Liver (tissue), 3 donors: ENCODE measurements at regions not wholly inside any gene's neighbourhood (a gene's known extent, or its start where the extent isn't known, plus 50 kb on each side); places are given as distances from the start of the nearest gene placed in this dataset.

Experiments used
- CTCF ChIP-seq: fragments of 150-350 bp; IDR thresholded peaks from 2 replicates; pipeline ENCODE4 v1.5.1; 2017; ENCODE audit warnings: improper control_type of control experiment, low read depth, low read length; ENCODE audit not compliant: missing input control
- JUND ChIP-seq, 2 donors: IDR thresholded peaks; 2 replicates each; pipeline ENCODE4 v1.6.1; 2016; ENCODE audit warnings: antibody characterized with exemption in 2 of 2
- RAD21 ChIP-seq, 2 donors: IDR thresholded peaks; 2 replicates each; pipeline ENCODE4 v1.6.1; 2016; ENCODE audit warnings: antibody characterized with exemption in 2 of 2, mild to moderate bottlenecking in 2 of 2
- SP1 ChIP-seq: IDR thresholded peaks from 2 replicates; pipeline ENCODE4 v1.6.1; 2018; ENCODE audit warnings: antibody characterized with exemption, mild to moderate bottlenecking
- TAF1 ChIP-seq: conservative IDR thresholded peaks from 2 replicates; pipeline ENCODE4 v1.6.1; 2016; ENCODE audit warnings: antibody characterized with exemption, mild to moderate bottlenecking
- donor health status: healthy.
- donor health status: healthy.

- TF ChIP-seq CTCF (no peak), RAD21 (IDR thresholded peaks at IDR 0.05) (no peak), TAF1 (no peak), JUND (IDR thresholded peaks at IDR 0.05) (no peak), SP1 (no peak)
Observed at GRCh38 chr1:63262459-63262770, 60.0 kb upstream of the FOXD3 start.
